ENCODE measurements at regions not wholly inside any gene's neighbourhood (a gene's known extent, or its start where the extent isn't known, plus 50 kb on each side); places are given as distances from the start of the nearest gene placed in this dataset.

DNA sequence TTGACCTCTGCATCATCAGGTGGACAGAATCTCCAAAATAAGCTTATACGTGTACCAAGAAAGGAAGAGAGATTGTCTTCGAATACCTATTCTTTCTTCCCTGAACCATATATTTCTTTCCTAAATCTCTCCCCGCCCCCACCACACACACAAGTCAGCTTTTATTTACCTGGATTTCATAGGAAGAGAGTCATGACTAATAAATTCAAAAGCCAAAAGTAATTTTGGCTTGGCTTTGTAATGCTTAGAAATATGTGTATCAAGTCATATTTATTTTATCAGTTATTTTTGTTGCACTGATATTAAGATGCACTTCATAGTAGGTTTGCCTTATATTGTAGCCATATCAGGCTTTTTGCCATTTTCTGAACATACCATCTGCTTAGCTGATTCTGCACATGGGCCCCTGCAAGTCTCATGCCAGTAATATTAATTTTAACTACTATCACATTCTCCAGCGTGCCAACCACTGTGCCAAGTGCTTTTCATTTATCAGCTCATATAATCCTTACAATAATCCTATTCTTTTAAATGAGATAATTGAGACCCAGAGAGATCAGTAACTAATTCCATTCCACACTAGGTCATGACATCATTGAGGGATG, 1405.3 kb upstream of the NUDT12 start:
- Mint-ChIP-seq H3K27me3 (no peaks in the 10 kb centered on the region), H3K9me3 (no peaks in the 10 kb centered on the region), H3K4me1 (no peaks in the 10 kb centered on the region), H3K4me3 (no peak overlapping the region), H3K36me3 (ENCODE audit: low read depth) (no peaks in the 10 kb centered on the region), H3K27ac (no peak overlapping the region)
- TF ChIP-seq, protein P1, sequence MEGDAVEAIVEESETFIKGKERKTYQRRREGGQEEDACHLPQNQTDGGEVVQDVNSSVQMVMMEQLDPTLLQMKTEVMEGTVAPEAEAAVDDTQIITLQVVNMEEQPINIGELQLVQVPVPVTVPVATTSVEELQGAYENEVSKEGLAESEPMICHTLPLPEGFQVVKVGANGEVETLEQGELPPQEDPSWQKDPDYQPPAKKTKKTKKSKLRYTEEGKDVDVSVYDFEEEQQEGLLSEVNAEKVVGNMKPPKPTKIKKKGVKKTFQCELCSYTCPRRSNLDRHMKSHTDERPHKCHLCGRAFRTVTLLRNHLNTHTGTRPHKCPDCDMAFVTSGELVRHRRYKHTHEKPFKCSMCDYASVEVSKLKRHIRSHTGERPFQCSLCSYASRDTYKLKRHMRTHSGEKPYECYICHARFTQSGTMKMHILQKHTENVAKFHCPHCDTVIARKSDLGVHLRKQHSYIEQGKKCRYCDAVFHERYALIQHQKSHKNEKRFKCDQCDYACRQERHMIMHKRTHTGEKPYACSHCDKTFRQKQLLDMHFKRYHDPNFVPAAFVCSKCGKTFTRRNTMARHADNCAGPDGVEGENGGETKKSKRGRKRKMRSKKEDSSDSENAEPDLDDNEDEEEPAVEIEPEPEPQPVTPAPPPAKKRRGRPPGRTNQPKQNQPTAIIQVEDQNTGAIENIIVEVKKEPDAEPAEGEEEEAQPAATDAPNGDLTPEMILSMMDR (IDR thresholded peaks at IDR 0.05): no peak
- ATAC-seq (ENCODE audit: low read depth): no peak
- DNase-seq: no peak
- intact Hi-C loops (cut with micrococcal nuclease): no loop called here
- ChIA-PET POLR2A (no interaction called here), CTCF (no interaction called here)

DNA sequence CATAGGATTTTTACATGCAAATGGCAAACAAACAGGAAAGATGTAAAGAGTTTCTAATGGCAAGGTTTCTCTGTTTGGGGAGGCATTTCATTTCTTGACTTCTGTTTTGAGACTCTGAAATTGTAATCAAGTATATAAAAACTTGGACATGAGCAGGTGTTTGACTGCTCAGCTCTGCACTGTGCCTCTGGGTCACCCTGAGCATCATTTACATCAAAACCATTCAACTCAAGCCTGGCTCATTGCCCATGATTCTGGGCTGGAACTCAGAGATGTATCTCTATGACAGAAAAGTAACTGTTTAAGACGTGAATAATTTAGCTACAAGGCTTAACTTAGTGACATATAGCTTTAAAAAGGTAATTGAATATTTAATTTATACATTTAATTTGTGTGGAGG, 1402.4 kb upstream of the NUDT12 start:
- CTCF ChIA-PET: no interaction called here
- Mint-ChIP-seq H3K27me3 (no peaks in the 10 kb centered on the region), H3K9me3 (peaks cover 2% of the 10 kb centered on the region)

DNA sequence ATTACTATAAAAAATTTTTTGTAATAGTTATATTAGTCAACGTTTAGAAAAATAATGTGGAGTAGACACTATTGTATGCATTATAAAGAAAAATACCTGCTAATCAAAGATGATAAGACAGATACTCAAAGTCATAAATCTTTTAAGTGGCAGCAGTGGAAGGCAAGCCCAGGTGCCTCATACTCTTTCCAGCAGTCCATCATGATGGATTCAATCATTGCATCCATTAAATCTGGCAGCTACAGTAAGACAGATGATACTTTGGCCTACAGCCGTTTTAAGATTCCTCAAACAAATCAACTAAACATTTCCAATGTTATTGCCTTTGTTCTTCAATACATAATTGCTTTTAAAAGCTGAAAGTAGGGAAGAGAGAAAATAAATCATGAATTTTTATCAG, 1392.9 kb upstream of the NUDT12 start:
- POLR2A ChIA-PET: no interaction called here
- Mint-ChIP-seq H3K27me3 (no peaks in the 10 kb centered on the region), H3K27ac (no peak overlapping the region), H3K4me1 (no peaks in the 10 kb centered on the region), H3K36me3 (ENCODE audit: low read depth) (no peaks in the 10 kb centered on the region), H3K4me3 (no peak overlapping the region), H3K9me3 (peaks cover 12% of the 10 kb centered on the region)
- intact Hi-C loops (cut with micrococcal nuclease): no loop called here
- TF ChIP-seq, protein P1 (IDR thresholded peaks at IDR 0.05): no peak
- no peak for ATAC-seq (ENCODE audit: low read depth)
- no peak for DNase-seq
- CTCF ChIA-PET: no interaction called here

More for the DNA sequence above, 1402.4 kb upstream of the NUDT12 start:
- POLR2A ChIA-PET: no interaction called here
- ATAC-seq (ENCODE audit: low read depth): no peak
- intact Hi-C loops (cut with micrococcal nuclease): no loop called here
- TF ChIP-seq, protein P1 (IDR thresholded peaks at IDR 0.05): no peak
- Mint-ChIP-seq H3K4me1 (no peaks in the 10 kb centered on the region), H3K27ac (no peak overlapping the region), H3K4me3 (no peak overlapping the region), H3K36me3 (ENCODE audit: low read depth) (no peaks in the 10 kb centered on the region)
- DNase-seq: no peak

DNA sequence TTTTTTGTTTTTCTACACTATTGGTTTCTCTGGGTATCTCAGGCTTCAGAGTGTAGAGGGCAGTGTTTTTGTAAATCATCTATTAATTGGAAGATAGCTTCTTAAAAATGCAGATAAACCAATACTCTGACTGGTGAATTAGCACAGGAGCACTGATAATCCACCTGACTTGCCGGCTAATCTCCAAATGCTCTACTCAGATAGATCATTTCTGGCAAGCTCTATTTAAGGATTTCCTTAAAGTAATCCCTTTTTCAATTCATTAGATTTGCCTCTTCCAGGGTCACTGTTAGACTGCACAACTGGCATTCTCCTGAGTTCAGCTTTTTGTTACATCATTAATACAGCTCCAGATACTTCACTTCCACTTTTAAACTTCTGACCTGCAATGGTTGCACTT, 1390.3 kb upstream of the NUDT12 start:
- intact Hi-C loops (cut with micrococcal nuclease): no loop called here
- TF ChIP-seq, protein P1 (IDR thresholded peaks at IDR 0.05): no peak
- Mint-ChIP-seq H3K27me3 (no peaks in the 10 kb centered on the region), H3K4me1 (no peaks in the 10 kb centered on the region), H3K27ac (no peak overlapping the region), H3K9me3 (peaks cover 11% of the 10 kb centered on the region), H3K4me3 (no peak overlapping the region), H3K36me3 (ENCODE audit: low read depth) (no peaks in the 10 kb centered on the region)
- ATAC-seq (ENCODE audit: low read depth) (no peak), DNase-seq (no peak)
- ChIA-PET CTCF (no interaction called here), POLR2A (no interaction called here)

DNA sequence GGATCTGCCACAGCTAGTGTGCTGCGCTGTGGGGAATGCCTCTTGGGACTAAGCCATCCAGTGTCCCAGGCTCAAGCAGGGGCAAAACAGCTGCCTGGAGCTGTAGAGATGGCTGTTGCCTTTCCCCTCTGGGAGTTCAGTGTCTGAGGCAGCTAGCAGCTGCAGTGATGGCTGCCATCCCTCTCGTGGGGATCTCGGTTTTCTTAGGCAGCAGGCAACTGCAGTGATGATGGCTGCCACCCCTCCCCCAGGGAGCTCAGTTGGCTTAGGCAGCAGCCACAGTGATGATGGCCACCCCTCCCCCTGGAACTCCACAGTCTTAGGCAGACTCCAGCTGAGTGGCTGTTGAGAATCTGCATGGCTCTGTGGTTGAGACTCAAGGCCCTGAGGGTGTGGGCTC, 1389.2 kb upstream of the NUDT12 start:
- Mint-ChIP-seq H3K36me3 (ENCODE audit: low read depth) (no peaks in the 10 kb centered on the region), H3K9me3 (peaks cover 14% of the 10 kb centered on the region), H3K27me3 (no peaks in the 10 kb centered on the region), H3K4me1 (no peaks in the 10 kb centered on the region), H3K4me3 (no peak overlapping the region), H3K27ac (no peak overlapping the region)
- ATAC-seq (ENCODE audit: low read depth) (no peak), DNase-seq (no peak)
- ChIA-PET POLR2A (no interaction called here), CTCF (no interaction called here)
- TF ChIP-seq, protein P1 (IDR thresholded peaks at IDR 0.05): no peak
- intact Hi-C loops (cut with micrococcal nuclease): no loop called here

All from activated B cell treated with CpG ODN at 0.5 μM for 24 hours (primary cell).